NCI-H2227 treated with DMSO at 0.1 percent for 48 hours (cell line): ENCODE measurements at regions not wholly inside any gene's neighbourhood (a gene's known extent, or its start where the extent isn't known, plus 50 kb on each side); places are given as distances from the start of the nearest gene placed in this dataset.
A peak's percentile ranks its signal among the peaks of the same experiment; 100 is the strongest.

Source experiments
- DNase-seq: peaks from one replicate; lab custom pipeline; 2025; lab: John Stamatoyannopoulos, UW

DNA sequence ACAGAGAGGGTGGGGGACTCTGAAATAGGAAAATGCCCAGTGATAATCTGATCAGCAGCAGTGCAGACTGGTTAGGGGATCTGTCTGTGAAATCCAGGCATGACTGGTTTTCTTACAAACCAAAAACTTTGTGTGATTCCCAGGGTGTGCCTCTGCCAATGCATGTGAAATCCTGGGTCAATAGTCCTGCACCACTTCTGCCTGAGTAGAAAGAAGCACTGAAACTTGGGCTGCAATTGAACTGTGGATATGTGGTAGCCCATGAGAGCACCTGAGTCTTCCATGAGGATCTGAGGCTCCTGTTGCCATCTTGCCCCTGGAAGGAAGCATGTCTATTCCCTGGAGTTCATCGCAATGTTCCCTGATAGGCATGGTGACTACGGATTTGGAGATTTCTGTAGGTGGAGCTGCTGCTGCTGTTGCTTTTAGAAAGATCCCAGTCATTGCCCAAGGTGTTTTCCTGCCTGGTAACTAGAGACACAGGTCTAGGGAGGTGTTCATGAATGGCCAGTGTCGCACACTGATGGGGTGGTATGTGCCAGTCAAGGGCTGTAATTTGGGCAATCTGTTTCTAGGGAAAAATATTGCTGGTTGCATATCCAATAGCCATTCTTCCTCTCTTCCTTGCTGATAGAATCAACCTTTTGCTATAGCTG lies 146.7 kb downstream of the CARTPT start:
- no peak for DNase-seq

DNA sequence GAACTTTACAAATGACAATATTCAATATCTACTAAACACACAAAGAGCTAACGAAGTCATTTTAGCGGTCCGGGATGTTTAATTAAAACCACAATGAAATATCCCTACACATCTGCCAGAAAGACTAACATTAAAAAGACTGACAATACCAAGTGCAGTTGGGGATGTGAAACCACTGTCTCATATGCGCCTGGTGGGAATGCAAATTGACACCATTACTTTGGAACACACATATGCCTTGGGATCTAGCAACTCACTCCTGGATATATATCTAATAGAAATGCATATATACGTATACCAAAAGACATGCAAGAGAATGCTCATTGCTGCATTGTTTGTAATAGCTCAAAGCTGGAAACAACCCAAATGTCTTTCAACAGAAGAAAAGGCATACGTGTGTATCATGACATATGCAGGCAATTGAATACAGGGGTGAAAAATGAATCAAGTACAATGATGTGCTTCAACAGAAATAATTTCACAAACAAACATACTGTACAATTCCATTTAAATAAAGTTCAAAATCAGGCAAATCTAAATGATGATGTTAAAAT lies 153.3 kb downstream of the CARTPT start:
- DNase-seq, result no peak

DNA sequence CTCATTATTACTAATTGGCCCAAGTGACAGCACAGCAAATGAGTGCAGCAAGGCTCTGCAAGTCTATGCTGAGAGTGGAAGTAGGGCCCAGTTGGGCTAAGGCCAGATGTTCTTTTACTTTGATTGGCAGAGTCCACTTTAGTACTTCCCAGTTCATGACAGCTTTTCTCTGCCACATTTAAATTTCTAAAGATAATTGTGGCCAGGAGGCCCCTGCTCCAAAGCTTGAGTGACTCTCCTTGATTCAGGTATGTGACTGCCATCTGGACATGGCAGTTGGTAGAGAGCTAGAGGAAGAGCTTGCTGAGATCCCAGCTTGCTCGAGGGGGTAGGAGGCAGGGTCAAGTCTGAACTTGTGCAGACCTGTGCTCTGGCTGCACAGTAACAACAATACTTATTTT lies 154.1 kb downstream of the CARTPT start:
- no peak for DNase-seq

DNA sequence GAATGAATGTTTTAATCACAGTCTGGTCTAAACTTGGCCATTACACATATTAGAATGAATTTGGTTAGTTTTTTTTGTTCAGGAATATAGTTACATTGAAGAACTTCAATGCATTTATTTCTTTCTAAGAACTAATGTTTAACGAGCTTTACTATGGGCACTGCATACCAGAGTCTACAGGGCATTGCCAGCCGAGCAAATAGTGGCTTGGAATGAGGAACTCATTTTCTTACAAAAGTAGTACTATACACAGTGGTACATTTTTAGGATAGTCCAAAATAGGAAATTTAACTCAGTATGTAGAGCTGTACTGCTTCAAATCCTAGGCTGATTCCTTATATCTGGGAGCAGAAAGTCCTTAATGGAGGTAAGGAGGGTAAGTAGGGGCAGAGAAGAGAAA lies 155.4 kb downstream of the CARTPT start:
- no peak for DNase-seq

DNA sequence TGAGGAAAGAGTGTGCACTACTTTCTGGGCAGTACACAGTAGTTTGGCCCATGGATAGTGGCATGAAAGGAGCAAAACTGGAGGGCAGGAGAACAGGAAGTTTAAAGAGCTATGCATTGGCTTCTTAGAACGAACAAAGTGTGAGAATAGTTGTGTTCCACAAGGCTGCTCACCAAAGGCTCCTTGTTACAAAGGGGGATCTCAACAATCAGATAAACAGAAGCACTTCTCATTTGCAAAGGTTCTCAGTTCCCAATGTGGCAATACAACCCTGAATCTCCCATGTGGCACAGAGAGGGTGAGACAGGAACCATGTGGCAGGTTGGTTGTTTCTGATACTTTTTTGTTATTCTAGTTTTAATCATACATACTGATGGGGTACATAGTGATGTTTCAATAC lies 158.4 kb downstream of the CARTPT start:
- DNase-seq, result no peak

DNA sequence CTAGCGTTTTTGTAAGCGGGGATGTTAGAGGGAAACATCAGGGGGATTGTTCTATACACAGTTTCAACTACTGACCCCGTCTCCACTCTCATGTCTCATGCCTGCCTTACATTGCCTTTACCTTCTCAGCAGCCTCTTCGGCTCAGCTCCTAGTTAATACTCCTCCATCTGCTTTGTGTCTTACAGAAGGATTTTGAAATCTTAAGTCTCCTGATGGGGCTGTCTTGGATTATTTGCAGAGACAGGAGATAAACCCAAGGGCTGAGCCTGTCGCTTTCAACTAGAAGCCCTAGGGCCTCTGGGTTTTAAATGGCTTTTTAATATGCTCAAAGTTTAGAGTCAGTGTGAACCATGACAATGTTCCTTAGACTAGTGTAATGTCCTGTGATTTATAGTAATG lies 161.5 kb downstream of the CARTPT start:
- DNase-seq, result no peak

DNA sequence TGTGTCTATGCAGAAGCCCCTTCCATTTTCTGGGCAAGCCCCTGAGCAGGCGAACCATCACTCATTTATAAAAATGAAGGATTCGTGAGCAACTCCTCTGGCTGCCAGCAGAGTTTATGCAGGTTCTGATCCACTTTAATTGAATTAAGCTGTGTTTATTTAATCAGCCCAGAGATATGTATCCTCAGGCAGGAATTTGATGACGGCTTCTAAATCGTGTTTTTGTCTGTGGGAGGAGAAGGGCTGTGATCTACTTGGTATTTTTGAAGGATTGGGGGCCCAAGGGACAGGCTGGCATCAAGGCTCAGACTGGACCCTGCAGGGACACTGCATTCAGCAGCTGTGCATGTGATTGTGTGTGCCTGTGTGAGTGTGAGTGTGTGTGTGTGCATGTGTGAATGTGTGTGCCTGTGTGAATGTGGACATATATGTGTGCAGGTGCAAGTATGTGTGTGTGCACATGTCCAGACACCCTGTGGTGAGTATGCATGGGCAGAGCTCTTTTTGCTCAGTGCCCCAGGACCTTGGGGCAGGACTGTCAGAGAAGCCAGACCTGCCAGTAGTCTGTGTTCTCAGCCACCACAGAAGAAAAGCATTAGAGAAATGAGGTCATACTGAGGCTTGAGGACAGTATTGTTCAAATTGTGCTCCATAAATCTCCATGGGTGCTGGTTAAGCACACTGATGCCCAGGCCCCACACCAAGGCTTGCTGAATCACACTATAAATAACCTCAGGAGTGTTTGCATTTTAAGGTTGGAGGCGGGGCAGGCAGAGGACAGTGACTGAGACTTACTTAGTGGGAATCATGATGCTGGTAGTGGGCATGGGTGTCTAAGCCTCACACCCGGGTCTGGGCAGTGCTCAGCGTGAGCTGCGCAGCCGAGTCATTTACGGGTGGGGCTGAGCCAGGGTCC lies 164.0 kb downstream of the CARTPT start:
- DNase-seq, result no peak

DNA sequence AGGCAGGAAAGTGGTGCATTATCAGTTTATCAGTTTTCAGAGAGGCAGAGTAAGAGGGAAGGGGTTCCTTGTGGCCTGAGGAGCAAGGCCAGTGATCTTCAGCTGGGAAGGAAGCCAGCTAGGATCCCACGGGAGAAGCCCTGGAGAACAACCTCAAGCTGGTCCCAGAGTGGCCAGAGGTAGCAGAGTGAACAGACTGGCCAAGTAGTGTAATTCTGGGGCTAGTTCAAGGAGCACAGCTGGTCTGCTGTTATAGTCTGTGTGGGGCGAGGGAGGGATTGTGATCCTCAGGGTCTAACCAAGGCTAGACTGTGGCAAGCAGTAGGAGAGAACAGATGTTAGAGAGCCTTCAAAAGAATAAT lies 164.6 kb downstream of the CARTPT start:
- DNase-seq, result no peak

DNA sequence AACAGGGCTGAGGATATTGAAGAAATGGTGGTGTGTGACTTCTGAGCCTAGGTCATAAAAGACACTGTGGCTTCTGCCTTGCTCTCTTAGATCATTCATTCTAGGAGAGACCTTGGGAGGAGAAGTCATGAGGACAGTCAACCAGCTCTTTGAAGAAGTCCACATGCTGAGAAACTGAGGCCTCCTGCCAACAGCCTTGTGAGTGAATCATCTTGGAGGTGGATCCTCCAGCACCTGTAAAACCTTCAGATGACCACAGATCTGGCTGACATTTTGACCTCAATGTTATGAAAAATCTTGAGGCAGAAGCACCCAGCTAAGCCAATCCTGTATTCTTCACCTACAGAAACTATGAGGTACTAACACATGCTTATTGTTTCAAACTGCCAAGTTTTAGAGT lies 165.9 kb downstream of the CARTPT start:
- DNase-seq, result no peak

DNA sequence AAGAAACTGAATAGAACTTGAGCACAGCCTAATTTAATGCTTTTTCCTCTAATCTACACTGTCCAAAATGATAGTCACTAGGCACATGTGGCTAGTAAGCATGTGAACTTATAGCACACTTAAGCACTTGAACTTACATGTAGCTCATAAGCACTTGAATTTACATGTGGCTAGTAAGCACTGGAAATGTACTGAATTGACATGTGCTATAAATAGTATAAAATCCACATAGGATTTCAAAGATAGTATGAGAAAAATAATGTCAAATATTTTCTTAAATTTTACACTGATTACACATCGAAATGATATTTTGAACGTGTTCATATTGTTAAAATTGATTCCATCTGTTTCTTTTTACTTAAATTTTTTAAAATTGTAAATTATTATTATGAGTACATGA lies 167.3 kb downstream of the CARTPT start:
- DNase-seq, result no peak

DNA sequence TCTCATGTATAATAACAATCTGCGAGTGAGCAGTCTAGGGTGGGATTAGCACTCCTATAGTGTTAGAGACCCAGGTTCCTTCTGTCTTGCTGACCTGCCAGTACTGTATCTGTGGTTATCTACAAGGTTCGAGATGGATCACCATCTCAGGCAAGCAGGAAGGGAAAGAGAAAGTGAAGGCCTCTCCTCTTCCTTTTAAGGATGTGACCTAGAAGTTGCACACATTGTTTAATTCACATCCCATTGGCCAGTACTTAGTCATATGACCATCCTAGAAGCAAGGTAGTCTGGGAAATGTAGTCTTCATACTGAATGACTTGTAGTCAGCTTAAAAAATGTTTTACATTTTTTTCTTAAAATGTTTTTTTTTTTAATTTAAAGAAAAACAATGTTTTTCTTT lies 168.6 kb downstream of the CARTPT start:
- no peak for DNase-seq

DNA sequence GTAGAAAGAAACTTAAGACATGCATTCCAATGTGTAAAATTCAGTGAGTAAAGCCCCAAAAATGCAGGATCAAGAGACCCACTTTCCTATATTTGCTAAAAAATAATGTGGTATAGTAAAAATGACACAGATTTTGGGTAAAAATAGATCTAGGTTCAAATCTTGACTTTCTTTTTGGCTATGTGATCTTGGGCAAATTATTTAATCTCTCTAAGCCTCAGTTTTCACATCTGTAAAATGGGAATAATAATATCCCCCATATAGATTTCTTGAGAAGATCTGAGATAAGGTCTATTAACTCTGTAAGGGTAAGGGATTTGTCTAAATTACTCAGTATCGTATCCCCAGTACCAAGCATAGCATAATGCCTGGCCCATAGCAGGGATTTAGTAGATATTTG lies 172.3 kb downstream of the CARTPT start:
- DNase-seq, result no peak

DNA sequence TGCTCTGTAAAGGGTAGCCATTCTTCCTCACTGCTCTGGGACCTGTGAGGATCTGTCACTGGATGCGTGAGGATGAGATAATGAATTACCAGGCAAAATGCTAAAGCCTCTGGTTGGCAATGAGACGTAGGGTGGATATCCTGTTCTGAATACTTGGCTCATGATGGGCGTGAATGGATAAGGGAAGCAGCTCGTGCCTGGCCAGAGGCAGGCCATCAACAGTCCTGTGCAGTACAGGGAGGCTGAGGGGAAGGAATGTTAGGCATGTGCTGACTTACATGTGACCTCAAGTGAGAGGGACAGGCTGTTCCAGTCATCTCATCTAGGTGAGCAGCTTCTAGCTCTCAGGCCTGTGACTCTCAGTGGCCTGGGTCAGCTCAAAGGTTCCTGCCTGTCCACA lies 172.8 kb downstream of the CARTPT start:
- DNase-seq, result no peak

DNA sequence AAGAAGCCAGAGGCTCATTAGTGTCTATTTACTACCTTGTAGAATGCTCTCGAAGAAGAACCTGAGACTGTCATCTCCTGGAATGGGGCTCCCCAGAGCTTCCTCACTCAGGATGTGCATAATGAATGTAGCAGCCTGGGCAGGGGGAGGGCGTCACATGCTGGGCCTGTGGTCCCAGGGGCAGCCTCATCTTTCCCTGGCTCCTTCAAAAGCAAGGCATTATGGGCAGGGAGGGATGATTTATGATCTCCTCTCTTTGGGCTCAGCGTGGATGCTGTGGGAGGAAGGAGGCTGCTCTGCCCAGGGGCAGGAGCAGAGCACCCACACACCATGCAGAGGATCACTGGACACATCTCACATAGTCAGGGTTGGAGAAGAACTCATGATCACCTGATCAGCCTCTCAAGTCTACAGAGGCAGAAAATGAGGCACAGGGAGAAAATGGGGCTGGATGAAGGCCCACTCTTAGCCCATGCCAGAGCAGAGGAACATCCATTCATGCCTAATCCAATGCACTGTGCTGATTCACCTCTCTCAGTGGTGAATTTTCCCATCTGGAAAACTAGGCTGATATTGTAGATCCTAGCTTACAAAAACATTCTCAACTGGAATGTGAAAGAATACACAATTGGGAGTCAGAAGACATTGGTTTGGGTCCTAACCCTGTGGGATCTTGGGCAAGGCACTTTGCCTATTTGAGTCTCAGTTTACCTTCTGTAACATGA lies 173.7 kb downstream of the CARTPT start:
- no peak for DNase-seq

DNA sequence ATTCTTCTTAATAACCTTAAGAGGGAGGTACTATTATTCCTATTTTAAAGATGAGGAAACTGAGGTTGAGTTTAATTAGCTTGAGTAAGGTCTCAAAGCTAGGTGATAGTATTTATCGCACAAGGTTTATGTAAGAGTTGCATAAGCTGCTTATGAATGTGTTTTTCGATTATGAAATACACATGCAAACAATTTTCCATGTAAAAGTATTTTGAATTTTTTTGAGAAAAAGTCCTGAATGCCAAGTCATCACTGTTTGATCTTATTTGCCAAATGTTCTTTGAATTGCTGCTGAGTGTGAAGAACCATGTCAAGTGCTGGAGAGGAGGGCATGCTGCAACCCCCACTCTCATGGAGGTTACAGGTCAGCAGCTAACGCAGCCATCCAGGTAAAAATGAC lies 174.4 kb downstream of the CARTPT start:
- DNase-seq, result no peak

DNA sequence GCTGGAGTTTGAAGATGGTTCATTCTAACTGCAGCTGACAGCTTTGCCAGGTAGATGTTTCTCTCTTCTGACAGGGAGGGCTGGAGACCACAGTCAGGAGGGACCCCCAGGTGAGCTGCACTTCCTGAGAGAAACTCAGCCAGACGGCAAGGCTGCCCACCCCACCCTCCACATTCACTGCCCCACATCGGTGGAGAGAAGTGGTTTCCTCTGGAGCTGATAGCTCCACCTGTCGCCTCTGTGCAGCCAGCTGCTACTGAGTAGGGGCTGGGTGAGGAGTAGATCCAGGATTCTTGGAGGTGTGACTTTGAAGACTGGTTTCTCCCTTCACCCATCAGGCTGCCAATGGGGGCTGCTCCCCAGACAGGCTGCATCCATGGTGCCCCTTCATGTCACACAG lies 175.0 kb downstream of the CARTPT start:
- DNase-seq, result no peak

DNA sequence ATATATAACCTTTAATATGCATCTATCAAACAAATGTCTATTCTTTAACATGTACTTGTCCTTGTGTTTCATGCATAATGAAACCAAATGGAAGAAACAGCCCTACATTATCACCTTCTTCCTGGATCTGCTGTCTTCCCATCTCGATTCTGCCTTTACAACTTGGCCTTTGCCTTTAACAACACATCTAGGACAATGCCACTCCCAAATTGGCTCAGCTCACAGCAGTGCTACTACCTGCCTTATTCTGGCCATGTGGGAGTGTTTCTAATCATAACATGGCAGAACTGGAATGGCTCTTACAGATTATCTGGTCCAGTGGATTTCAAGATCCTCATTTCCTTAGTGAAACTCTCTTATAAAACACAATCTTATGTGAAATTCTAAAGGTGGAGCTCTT lies 176.5 kb downstream of the CARTPT start:
- DNase-seq, result no peak

DNA sequence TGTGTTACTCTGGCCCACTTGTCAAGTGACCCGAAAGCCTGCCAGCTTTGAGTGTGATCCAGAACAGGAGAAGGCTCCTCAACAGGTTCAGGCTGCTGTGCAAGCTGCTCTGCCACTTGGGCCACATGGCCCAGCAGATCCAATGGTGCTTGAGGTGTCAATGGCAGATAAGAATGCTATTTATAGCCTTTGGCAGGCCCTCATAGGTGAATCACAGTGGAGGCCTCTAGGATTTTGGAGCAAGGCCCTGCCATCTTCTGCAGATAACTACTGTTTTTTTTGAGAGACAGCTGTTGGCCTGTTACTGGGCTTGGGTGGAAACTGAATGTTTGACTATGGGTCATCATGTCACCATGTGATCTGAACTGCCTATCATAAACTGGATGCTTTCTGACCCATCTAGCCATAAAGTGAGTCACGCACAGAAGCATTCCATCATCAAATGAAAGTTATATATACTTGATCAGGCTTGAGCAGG lies 180.8 kb downstream of the CARTPT start:
- no peak for DNase-seq

DNA sequence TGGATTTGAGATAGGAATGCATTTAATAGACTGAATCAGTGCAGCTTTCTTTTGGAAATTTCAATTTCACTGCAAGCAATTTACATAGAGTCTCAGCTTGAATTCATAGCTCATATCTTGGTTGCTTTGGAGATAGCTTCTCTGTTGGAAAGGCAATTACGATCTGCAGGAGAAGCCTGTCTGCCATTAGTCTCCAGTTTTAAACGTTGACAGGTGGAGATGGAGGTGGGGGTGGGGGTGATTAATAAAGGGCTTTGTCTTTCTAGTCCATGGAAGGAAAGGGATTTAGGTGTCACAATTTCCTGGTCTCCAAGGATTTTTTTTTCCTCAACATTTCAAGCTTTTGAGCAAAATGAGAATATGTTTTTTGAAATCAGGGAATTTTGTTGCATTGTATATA lies 184.7 kb downstream of the CARTPT start:
- DNase-seq, result no peak

DNA sequence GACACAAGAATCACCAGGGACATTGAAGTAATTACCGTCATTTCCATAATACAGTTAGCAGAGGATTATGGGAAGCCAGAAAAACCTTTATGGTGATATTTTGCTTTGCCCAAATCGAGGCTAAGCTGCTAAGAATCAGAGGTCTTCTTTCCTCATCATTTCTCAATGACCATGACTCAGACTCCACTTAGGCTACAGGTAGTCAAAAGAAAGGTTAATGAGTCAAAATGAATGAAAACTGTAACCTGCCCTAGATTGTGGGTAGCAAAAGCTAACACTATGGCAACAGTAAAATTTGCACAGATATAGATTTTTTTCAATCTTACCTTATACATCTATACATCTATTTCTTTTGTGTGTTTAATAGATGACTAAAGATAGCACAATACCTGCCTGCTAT lies 185.8 kb downstream of the CARTPT start:
- DNase-seq, result no peak

DNA sequence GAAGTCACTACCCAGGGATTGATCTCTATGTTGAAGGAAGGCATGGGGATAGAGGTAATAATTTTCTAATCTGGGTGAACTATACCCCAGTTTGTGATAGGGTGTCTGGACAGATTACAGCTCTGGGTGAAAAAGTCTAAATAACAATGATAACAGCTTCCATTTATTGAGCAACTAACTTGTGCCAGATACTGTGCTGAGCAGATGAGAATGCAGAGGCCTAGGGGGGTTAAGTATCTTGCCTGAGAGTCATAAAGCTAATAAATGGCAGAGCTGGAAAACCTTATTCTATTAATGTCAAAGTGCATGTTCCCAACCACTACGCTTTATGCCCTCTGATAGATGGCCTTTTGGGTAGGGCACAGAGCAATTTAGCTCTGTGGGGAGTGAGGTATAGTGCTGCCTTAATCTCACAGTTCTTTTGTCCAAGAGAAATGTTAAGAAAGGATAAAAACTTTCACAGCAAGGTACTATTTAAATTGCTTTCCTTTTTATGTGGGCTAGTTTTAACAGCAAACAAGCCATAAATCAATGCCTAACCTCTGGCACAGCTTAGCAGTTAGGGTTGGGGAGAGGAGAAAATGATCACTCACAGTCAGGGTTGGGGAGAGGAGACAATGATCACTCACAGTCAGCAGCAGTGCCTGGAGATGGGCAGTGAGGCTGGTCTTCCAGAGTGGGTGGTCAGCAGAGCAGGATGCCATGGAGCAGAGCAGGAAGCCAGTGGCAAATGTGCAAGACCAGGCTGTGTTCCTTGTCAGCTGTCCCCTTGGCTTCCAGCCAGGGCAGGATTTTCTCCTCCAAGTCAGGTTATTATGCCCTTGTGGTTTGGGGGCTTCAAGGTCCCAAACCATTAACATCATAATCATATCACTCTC lies 187.0 kb downstream of the CARTPT start:
- DNase-seq, result peak; percentile 79
